NOMO-1 treated with dmso at 0.1 percent for 144 hours (cell line): ENCODE measurements at regions not wholly inside any gene's neighbourhood (a gene's known extent, or its start where the extent isn't known, plus 50 kb on each side); places are given as distances from the start of the nearest gene placed in this dataset.
A peak's percentile ranks its signal among the peaks of the same experiment; 100 is the strongest.

ENCODE experiments used
- DNase-seq: peaks from one replicate; lab custom pipeline; 2025; ENCODE audit not compliant: unreplicated experiment; lab: John Stamatoyannopoulos, UW

GRCh38 chr17:73949903-73950592 lies 253.4 kb upstream of the RPL38 start:
- no peak for DNase-seq

DNA sequence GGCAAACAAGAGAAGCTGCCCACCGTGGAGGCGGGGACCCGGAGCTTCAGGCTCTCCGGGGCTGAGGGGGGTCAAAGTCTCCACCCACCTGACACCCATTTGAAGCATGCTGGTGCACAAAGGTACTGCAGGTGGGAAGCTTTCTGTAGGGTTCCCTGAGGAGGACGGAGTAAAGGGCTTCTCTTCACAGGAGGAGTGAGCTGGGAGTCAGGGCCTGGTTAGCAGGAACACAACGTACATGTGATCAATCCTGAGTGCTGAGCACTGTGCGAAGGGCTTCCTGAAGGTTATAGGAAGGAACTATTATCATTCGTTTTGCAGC lies 252.9 kb upstream of the RPL38 start:
- DNase-seq, result no peak

GRCh38 chr17:73952082-73952479 lies 251.4 kb upstream of the RPL38 start:
- DNase-seq, result no peak

DNA sequence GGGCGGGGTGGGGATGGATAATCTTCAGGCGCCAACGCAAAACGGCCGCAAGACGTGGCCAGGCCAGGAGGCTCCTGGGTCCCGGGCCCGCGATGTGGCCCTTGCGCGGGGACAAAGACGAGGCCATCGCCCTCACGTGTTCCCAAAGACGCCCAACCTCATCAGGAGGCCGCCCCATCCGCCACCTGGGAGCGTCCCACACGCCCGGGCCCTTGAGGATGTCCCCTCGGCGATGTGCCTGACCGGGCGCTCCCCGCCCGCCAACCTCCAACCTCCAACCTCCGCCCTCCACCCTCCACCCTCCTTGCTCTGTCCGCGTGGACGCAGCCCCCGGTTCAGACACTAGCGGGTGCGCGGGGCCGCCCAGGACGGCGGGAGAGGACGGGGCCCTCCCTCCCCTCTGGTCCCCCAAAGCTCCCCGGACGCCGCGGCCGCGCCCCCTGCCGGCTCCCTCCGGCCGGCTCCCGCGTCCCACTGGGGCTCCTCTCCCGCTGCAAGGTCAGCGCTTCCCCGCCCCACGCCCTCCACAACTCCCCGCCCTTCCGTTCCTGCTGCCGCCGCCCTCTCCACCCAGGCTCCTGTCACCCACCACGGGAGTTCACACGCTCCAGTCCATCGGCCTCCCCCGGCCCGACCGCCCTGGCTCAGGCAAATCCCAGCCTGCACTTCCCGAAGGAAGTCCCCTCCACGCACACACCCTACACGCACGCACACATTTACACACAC lies 250.8 kb upstream of the RPL38 start:
- DNase-seq, result peak; percentile 59

GRCh38 chr17:73953206-73954033 lies 250.1 kb upstream of the RPL38 start:
- DNase-seq, result no peak

DNA sequence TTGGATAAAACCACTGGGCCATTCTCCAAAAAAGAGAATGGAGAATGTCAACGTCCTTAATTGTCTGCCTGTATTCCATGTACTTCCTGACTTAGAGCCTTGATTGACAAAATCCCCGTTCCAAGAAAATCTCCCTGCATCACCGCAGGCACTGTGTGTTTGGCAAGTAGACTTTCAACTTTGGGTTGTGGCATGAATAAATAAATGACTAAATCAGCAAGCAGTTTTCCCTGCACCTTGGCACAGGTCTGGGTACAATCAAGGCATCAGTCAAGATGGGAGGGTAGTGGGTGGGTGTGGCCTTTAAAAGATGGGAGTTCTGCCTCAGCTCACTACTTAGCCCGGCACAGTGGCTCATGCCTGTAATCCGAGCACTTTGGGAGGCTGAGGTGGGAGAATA lies 248.5 kb upstream of the RPL38 start:
- no peak for DNase-seq

DNA sequence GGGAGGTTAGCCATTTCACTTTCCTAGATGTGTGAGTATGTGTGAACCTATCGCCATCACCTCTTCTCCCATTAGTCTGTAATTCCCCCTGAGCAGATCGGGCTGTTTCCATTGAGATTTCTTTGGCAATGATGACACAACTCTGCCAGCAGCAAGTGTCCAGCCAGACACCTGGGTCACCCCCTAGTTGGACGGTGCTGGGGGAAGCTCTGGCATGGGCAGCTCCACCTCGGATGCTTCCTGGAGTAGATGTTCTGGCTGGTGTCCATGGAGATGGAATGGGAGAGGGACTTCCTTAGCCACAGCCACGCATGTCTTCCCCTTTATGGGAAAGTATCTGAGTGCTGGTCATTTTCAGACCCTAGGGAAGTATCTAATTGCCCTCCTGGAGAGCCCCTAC lies 247.9 kb upstream of the RPL38 start:
- DNase-seq, result no peak

DNA sequence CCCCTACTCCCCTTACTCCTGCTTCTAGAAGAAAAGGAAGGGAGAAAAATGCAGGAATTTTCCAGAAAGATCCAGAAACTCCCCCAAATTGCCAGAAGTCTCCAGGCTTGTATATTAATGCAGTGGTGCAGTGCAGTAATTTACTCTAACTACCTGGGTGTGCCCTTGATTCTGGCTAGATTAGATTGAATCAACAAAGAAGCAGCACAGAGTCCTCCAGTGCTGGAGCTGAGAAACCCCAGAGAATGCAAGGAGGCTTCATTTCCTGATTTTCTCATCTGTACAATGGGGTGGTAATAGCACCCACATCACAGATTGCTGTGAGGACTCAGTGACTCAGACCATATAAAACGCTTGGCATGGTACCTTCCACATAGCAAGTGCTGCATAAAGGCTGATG lies 247.3 kb upstream of the RPL38 start:
- no peak for DNase-seq

GRCh38 chr17:73956595-73957465 lies 246.6 kb upstream of the RPL38 start:
- peak; percentile 4 for DNase-seq

GRCh38 chr17:73957564-73957963 lies 245.9 kb upstream of the RPL38 start:
- no peak for DNase-seq

GRCh38 chr17:73958453-73958852 lies 245.0 kb upstream of the RPL38 start:
- DNase-seq, result no peak

- no peak for DNase-seq
Observed at GRCh38 chr17:73960469-73960868, 243.0 kb upstream of the RPL38 start.

GRCh38 chr17:73962308-73962707 lies 241.2 kb upstream of the RPL38 start:
- DNase-seq, result no peak

DNA sequence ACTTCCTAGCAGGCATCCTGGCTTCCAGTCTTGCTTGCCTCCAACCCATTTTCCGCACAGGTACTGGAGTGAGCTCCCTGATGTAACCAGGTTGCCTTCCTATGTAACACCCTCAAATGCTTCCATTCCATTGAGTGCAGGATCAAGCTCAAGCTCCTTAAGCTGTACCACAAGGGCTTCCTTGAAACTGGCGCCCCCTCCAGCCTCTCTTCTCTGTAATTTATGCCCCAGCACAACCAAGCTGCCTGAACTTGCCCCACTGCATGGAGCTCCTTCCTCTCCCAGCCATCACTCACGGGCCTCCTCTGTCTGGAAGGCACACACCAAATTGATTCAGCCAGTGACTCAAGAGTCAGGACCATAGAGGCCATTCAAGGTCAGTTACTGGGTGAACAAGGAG lies 234.8 kb upstream of the RPL38 start:
- DNase-seq, result no peak

DNA sequence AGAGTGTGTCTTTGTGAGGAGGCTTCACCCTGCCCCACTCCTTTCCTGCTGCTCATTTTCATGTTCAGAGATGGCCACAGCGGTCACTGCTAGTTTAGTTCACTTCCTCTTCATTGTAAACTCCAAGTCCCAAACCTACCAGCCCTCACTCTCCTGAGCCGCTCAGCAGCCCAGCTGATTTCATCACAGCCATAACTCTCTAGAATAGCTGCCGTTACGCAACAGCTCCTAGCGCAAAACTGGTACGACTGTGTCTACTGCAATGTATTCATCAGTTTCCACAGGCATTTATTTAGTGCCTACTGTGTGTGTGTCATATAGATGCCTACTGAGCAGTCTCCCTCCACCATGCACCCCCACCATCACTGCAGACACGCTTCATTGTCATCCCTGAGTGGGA lies 233.5 kb upstream of the RPL38 start:
- peak; percentile 95 for DNase-seq

DNA sequence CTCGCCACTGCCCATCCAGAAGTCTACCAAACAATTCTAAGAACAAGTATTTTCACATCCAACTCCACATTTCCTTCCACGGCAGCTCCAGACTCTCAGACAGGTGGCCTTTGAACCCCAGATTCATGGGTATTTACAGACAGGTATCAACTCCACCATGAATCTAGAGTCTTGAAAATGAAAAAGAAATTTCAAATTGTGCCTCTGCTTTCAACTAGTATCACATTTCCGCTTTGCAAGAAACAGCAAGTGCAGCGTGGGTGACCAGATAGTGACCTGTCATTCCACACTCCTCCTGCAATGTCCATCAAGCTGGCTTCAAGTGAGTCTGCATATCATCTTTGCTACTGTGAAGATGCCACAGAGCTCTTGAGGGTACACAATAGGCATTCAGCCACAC lies 232.4 kb upstream of the RPL38 start:
- no peak for DNase-seq

GRCh38 chr17:73972056-73972455 lies 231.4 kb upstream of the RPL38 start:
- no peak for DNase-seq

- DNase-seq, result no peak
Observed at GRCh38 chr17:73972901-73973300, 230.6 kb upstream of the RPL38 start.

DNA sequence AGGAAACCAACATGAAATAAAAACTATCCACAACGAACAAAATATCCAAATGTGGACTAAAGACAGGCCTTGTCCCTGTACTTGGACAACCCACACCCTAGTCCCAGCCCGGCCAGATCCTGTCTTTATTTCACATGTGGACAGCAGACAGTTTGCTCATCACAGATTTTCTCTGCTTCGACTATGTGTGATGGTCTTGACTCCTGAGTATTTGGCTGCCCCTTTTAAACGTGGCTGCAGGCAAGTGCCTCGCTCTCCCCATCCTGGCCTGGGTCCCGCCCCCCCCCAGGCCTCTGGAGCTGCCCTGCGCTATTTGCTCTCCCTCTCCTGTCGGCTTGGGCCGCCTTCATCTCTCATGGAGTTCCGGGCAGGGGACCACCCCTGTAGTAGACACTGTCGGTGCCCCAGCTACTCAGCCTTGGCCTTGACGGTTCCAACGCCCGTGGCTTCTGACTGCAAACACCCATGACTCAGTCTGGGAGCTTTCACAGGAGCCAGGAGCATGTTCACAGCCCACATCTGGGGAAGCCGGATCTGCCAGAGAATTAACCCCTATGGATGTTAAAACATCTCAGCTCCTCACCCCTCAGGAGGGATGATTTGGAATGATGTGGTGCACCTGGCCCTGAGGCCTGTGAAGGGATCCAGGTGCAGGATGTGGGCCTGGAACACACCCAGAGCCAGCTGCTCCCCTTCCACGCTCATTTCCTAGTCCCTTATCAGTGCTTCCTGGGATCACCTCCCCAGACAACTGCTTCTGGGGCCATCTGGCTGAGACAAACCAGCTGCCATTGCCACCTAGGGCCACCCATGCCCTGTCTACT lies 229.7 kb upstream of the RPL38 start:
- no peak for DNase-seq

- DNase-seq, result no peak
Observed at GRCh38 chr17:73974536-73974935, 228.9 kb upstream of the RPL38 start.
